SJSA1 (cell line): ENCODE measurements at regions not wholly inside any gene's neighbourhood (a gene's known extent, or its start where the extent isn't known, plus 50 kb on each side); places are given as distances from the start of the nearest gene placed in this dataset.
"Not testable (repeated sequence)": the region's sequence is repeated elsewhere in the genome, so short reads cannot be mapped to it uniquely, and the experiment has no call there.

Experiments
- DNase-seq, 2 experiments: peaks; one replicate each; pipeline ENCODE4 v3.0.0-alpha.2; 2015 to 2020; ENCODE audit warnings: low spot score in 2 of 2, low read depth in 1 of 2
- H3K27ac ChIP-seq: fragments of 250-450 bp; sonication (Bioruptor Pico); 2 replicates; pipeline ENCODE4 v1.5.1; 2020; ENCODE audit warnings: mild to moderate bottlenecking, moderate library complexity
- H3K27me3 ChIP-seq: fragments of 250-450 bp; sonication (Bioruptor Pico); replicated peaks from 2 replicates; pipeline ENCODE4 v1.5.1; 2020; ENCODE audit warnings: mild to moderate bottlenecking, moderate library complexity
- H3K36me3 ChIP-seq: fragments of 250-450 bp; sonication (Bioruptor Pico); 2 replicates; pipeline ENCODE4 v1.5.1; 2020; ENCODE audit warnings: mild to moderate bottlenecking
- H3K4me1 ChIP-seq: fragments of 250-450 bp; sonication (Bioruptor Pico); replicated peaks from 2 replicates; pipeline ENCODE4 v1.6.1; 2021; ENCODE audit warnings: mild to moderate bottlenecking
- H3K4me3 ChIP-seq: fragments of 250-450 bp; sonication (Bioruptor Pico); 2 replicates; pipeline ENCODE4 v1.5.1; 2020; ENCODE audit warnings: mild to moderate bottlenecking
- H3K9me3 ChIP-seq: fragments of 250-450 bp; sonication (Bioruptor Pico); replicated peaks from 2 replicates; pipeline ENCODE4 v1.5.1; 2020; ENCODE audit warnings: mild to moderate bottlenecking

- Histone ChIP-seq H3K27me3 (peaks cover 35% of the 10 kb centered on the region), H3K4me3 (no peak overlapping the region), H3K27ac (no peak overlapping the region), H3K4me1 (no peaks in the 10 kb centered on the region), H3K9me3 (no peaks in the 10 kb centered on the region), H3K36me3 (no peaks in the 10 kb centered on the region)
- DNase-seq = no peak
These were observed 158.8 kb upstream of the HDAC4 start for GRCh38 chr2:239559417-239560261.

- H3K27ac ChIP-seq = no peak overlapping the region
- H3K4me1 ChIP-seq = no peaks in the 10 kb centered on the region
- peaks cover 41% of the 10 kb centered on the region for H3K27me3 ChIP-seq
- H3K36me3 ChIP-seq = no peaks in the 10 kb centered on the region
- no peaks in the 10 kb centered on the region for H3K9me3 ChIP-seq
- no peak for DNase-seq
- no peak overlapping the region for H3K4me3 ChIP-seq
These were observed 157.8 kb upstream of the HDAC4 start for GRCh38 chr2:239558661-239559060.

- Histone ChIP-seq H3K27ac (no peak overlapping the region), H3K4me1 (no peaks in the 10 kb centered on the region), H3K4me3 (no peak overlapping the region), H3K36me3 (no peaks in the 10 kb centered on the region), H3K9me3 (no peaks in the 10 kb centered on the region), H3K27me3 (peaks cover 39% of the 10 kb centered on the region)
- no peak for DNase-seq
These were observed 156.7 kb upstream of the HDAC4 start for GRCh38 chr2:239557516-239557915.

GRCh38 chr2:239555571-239555905 lies 154.7 kb upstream of the HDAC4 start:
- H3K9me3 ChIP-seq = no peaks in the 10 kb centered on the region
- no peaks in the 10 kb centered on the region for H3K36me3 ChIP-seq
- DNase-seq = no peak
- H3K27ac ChIP-seq = no peak overlapping the region
- no peaks in the 10 kb centered on the region for H3K4me1 ChIP-seq
- H3K27me3 ChIP-seq = peaks cover 27% of the 10 kb centered on the region
- no peak overlapping the region for H3K4me3 ChIP-seq

GRCh38 chr2:239554766-239555570 lies 154.1 kb upstream of the HDAC4 start:
- no peaks in the 10 kb centered on the region for H3K4me1 ChIP-seq
- DNase-seq = no peak
- H3K36me3 ChIP-seq = no peaks in the 10 kb centered on the region
- H3K27me3 ChIP-seq = peaks cover 29% of the 10 kb centered on the region
- H3K4me3 ChIP-seq = no peak overlapping the region
- H3K27ac ChIP-seq = no peak overlapping the region
- H3K9me3 ChIP-seq = no peaks in the 10 kb centered on the region

GRCh38 chr2:239553376-239554000 lies 152.7 kb upstream of the HDAC4 start:
- H3K36me3 ChIP-seq = no peaks in the 10 kb centered on the region
- H3K4me3 ChIP-seq = no peak overlapping the region
- H3K27ac ChIP-seq = no peak overlapping the region
- H3K4me1 ChIP-seq = no peaks in the 10 kb centered on the region
- H3K27me3 ChIP-seq = peaks cover 34% of the 10 kb centered on the region
- no peak for DNase-seq
- H3K9me3 ChIP-seq = no peaks in the 10 kb centered on the region

- DNase-seq = no peak
- H3K27ac ChIP-seq = no peak overlapping the region
- H3K36me3 ChIP-seq = no peaks in the 10 kb centered on the region
- peaks cover 29% of the 10 kb centered on the region for H3K27me3 ChIP-seq
- H3K4me3 ChIP-seq = no peak overlapping the region
- H3K4me1 ChIP-seq = no peaks in the 10 kb centered on the region
- no peaks in the 10 kb centered on the region for H3K9me3 ChIP-seq
These were observed 151.6 kb upstream of the HDAC4 start for GRCh38 chr2:239552213-239552926.

- no peaks in the 10 kb centered on the region for H3K36me3 ChIP-seq
- peaks cover 29% of the 10 kb centered on the region for H3K27me3 ChIP-seq
- no peaks in the 10 kb centered on the region for H3K4me1 ChIP-seq
- no peak overlapping the region for H3K4me3 ChIP-seq
- no peak overlapping the region for H3K27ac ChIP-seq
- H3K9me3 ChIP-seq = no peaks in the 10 kb centered on the region
- DNase-seq = no peak
These were observed 150.4 kb upstream of the HDAC4 start for GRCh38 chr2:239551206-239551605.

GRCh38 chr2:239550357-239550756 lies 149.5 kb upstream of the HDAC4 start:
- Histone ChIP-seq H3K9me3 (no peaks in the 10 kb centered on the region), H3K4me3 (no peak overlapping the region), H3K36me3 (no peaks in the 10 kb centered on the region), H3K27ac (no peak overlapping the region), H3K27me3 (peaks cover 24% of the 10 kb centered on the region), H3K4me1 (no peaks in the 10 kb centered on the region)
- DNase-seq = no peak

GRCh38 chr2:239549711-239550255 lies 149.0 kb upstream of the HDAC4 start:
- Histone ChIP-seq H3K4me3 (no peak overlapping the region), H3K4me1 (no peaks in the 10 kb centered on the region), H3K27ac (no peak overlapping the region), H3K36me3 (no peaks in the 10 kb centered on the region), H3K9me3 (no peaks in the 10 kb centered on the region), H3K27me3 (peaks cover 24% of the 10 kb centered on the region)
- no peak for DNase-seq

GRCh38 chr2:239548965-239549595 lies 148.3 kb upstream of the HDAC4 start:
- H3K9me3 ChIP-seq = no peaks in the 10 kb centered on the region
- DNase-seq = no peak
- no peak overlapping the region for H3K4me3 ChIP-seq
- H3K36me3 ChIP-seq = no peaks in the 10 kb centered on the region
- peaks cover 24% of the 10 kb centered on the region for H3K27me3 ChIP-seq
- H3K27ac ChIP-seq = no peak overlapping the region
- H3K4me1 ChIP-seq = no peaks in the 10 kb centered on the region

- DNase-seq = no peak
- Histone ChIP-seq H3K4me3 (no peak overlapping the region), H3K36me3 (no peaks in the 10 kb centered on the region), H3K27ac (no peak overlapping the region), H3K4me1 (no peaks in the 10 kb centered on the region), H3K27me3 (peaks cover 28% of the 10 kb centered on the region), H3K9me3 (no peaks in the 10 kb centered on the region)
These were observed 147.6 kb upstream of the HDAC4 start for GRCh38 chr2:239548451-239548871.

GRCh38 chr2:239547140-239547539 lies 146.3 kb upstream of the HDAC4 start:
- H3K4me3 ChIP-seq, H3K36me3 ChIP-seq, DNase-seq, H3K27ac ChIP-seq, H3K9me3 ChIP-seq, H3K4me1 ChIP-seq: not testable (repeated sequence)
- H3K27me3 ChIP-seq = peaks cover 33% of the 10 kb centered on the region
